LNCaP clone FGC (cell line): ENCODE measurements at regions not wholly inside any gene's neighbourhood (a gene's known extent, or its start where the extent isn't known, plus 50 kb on each side); places are given as distances from the start of the nearest gene placed in this dataset.
A peak's percentile ranks its signal among the peaks of the same experiment; 100 is the strongest.
"Not testable (repeated sequence)": the region's sequence is repeated elsewhere in the genome, so short reads cannot be mapped to it uniquely, and the experiment has no call there.

ENCODE experiments used
- DNase-seq: peaks from one replicate; pipeline ENCODE4 v3.0.0-alpha.2; 2011; ENCODE audit warnings: low read depth
- H3K4me3 ChIP-seq: 2 replicates; pipeline ENCODE4 v1.5.1; 2011; ENCODE audit warnings: mild to moderate bottlenecking, low read depth, low read length, control low read depth
- CTCF ChIP-seq: IDR thresholded peaks from 2 replicates; pipeline ENCODE4 v1.5.1; 2012; ENCODE audit warnings: mild to moderate bottlenecking; ENCODE audit not compliant: control insufficient read depth, insufficient read depth; ENCODE audit errors: extremely low read depth

- H3K4me3 ChIP-seq, result no peak overlapping the region
- DNase-seq, result no peak
- no peak for TF ChIP-seq CTCF
Observed at GRCh38 chr11:57937431-57937830, 86.2 kb upstream of the OR9Q1 start.

GRCh38 chr11:57938351-57938750 lies 85.3 kb upstream of the OR9Q1 start:
- DNase-seq, result peak; percentile 18
- no peak for TF ChIP-seq CTCF
- H3K4me3 ChIP-seq, result no peak overlapping the region

- TF ChIP-seq CTCF, result no peak
- no peak for DNase-seq
- no peak overlapping the region for H3K4me3 ChIP-seq
Observed at GRCh38 chr11:57940044-57940756, 83.5 kb upstream of the OR9Q1 start.

GRCh38 chr11:57941875-57942274 lies 81.8 kb upstream of the OR9Q1 start:
- no peak for TF ChIP-seq CTCF
- no peak for DNase-seq
- H3K4me3 ChIP-seq, result no peak overlapping the region

- no peak for DNase-seq
- TF ChIP-seq CTCF, result no peak
- no peak overlapping the region for H3K4me3 ChIP-seq
Observed at GRCh38 chr11:57942808-57943207, 80.9 kb upstream of the OR9Q1 start.

- H3K4me3 ChIP-seq, DNase-seq: not testable (repeated sequence)
Observed at GRCh38 chr11:57943766-57944165, 79.9 kb upstream of the OR9Q1 start.

GRCh38 chr11:57946628-57947027 lies 77.1 kb upstream of the OR9Q1 start:
- DNase-seq, result no peak
- TF ChIP-seq CTCF, result no peak
- H3K4me3 ChIP-seq, result no peak overlapping the region

GRCh38 chr11:57964660-57965059 lies 59.0 kb upstream of the OR9Q1 start:
- no peak for DNase-seq
- no peak overlapping the region for H3K4me3 ChIP-seq
- no peak for TF ChIP-seq CTCF
